ENCODE measurements at regions not wholly inside any gene's neighbourhood (a gene's known extent, or its start where the extent isn't known, plus 50 kb on each side); places are given as distances from the start of the nearest gene placed in this dataset.

- H2AK5ac ChIP-seq (ENCODE audit: low read length, severe bottlenecking), result no peak overlapping the region
- H3K4me1 ChIP-seq (ENCODE audit: control insufficient read depth, insufficient read depth, low read depth, low read length), result no peaks in the 10 kb centered on the region
- no peak overlapping the region for H3K4me2 ChIP-seq (ENCODE audit: low read length, poor library complexity, severe bottlenecking)
Measured at GRCh38 chr6:163992701-163993100, 578.2 kb downstream of the QKI start.

GRCh38 chr6:163992056-163992455 lies 577.5 kb downstream of the QKI start:
- no peak overlapping the region for H2BK120ac ChIP-seq (ENCODE audit: low read depth, low read length)
- no peaks in the 10 kb centered on the region for H3K9me3 ChIP-seq (ENCODE audit: control insufficient read depth, low read length)
- H4K91ac ChIP-seq (ENCODE audit: low read length), result no peak overlapping the region
- H4K8ac ChIP-seq (ENCODE audit: low read length), result no peak overlapping the region
- H3K79me1 ChIP-seq (replicated peaks; ENCODE audit: low read length, poor library complexity, severe bottlenecking), result no peaks in the 10 kb centered on the region
- no peak overlapping the region for H3K23ac ChIP-seq (ENCODE audit: low read length in 2 of 2)
- no peak overlapping the region for H2AK5ac ChIP-seq (ENCODE audit: low read length, severe bottlenecking)
- no peak overlapping the region for H2BK5ac ChIP-seq (ENCODE audit: low read depth, low read length, poor library complexity, severe bottlenecking)
- H3K4me2 ChIP-seq (ENCODE audit: low read length, poor library complexity, severe bottlenecking), result no peak overlapping the region
- no peak overlapping the region for H3K9ac ChIP-seq (ENCODE audit: low read length)
- H3K4me3 ChIP-seq (ENCODE audit: insufficient read depth in 1 of 2, low read depth in 1 of 2, low read length in 2 of 2), result no peak overlapping the region
- H2BK15ac ChIP-seq (ENCODE audit: low read depth, poor library complexity, severe bottlenecking), result no peak overlapping the region
- no peak overlapping the region for H3K14ac ChIP-seq (ENCODE audit: low read length in 2 of 2)
- no peak overlapping the region for H2BK12ac ChIP-seq (ENCODE audit: low read length in 2 of 2)
- DNase-seq, result no peak
- no peaks in the 10 kb centered on the region for H3K36me3 ChIP-seq (ENCODE audit: control insufficient read depth in 1 of 2, insufficient read depth in 2 of 2, low read depth in 1 of 2, low read length in 2 of 2)
- H3K4me1 ChIP-seq (ENCODE audit: control insufficient read depth, insufficient read depth, low read depth, low read length), result no peaks in the 10 kb centered on the region
- no peak overlapping the region for H3K18ac ChIP-seq (ENCODE audit: low read depth in 1 of 2, low read length in 2 of 2)
- H3K4ac ChIP-seq (ENCODE audit: low read depth in 1 of 2, low read length in 2 of 2), result no peak overlapping the region
- H3K27me3 ChIP-seq (ENCODE audit: control insufficient read depth in 1 of 2, insufficient read depth in 1 of 2, low read length in 2 of 2), result no peaks in the 10 kb centered on the region
- no peak overlapping the region for H2AFZ ChIP-seq (ENCODE audit: low read depth, low read length)
- no peak overlapping the region for H3K27ac ChIP-seq (ENCODE audit: low read length, poor library complexity, severe bottlenecking)

More at GRCh38 chr6:163992701-163993100, 578.2 kb downstream of the QKI start:
- no peak overlapping the region for H3K9ac ChIP-seq (ENCODE audit: low read length)
- no peak overlapping the region for H2BK5ac ChIP-seq (ENCODE audit: low read depth, low read length, poor library complexity, severe bottlenecking)
- H3K4me3 ChIP-seq (ENCODE audit: insufficient read depth in 1 of 2, low read depth in 1 of 2, low read length in 2 of 2), result no peak overlapping the region
- H2BK12ac ChIP-seq (ENCODE audit: low read length in 2 of 2), result no peak overlapping the region
- H2BK120ac ChIP-seq (ENCODE audit: low read depth, low read length), result no peak overlapping the region
- H3K14ac ChIP-seq (ENCODE audit: low read length in 2 of 2), result no peak overlapping the region
- no peak overlapping the region for H3K27ac ChIP-seq (ENCODE audit: low read length, poor library complexity, severe bottlenecking)
- H3K23ac ChIP-seq (ENCODE audit: low read length in 2 of 2), result no peak overlapping the region
- H2AFZ ChIP-seq (ENCODE audit: low read depth, low read length), result no peak overlapping the region
- no peak overlapping the region for H3K18ac ChIP-seq (ENCODE audit: low read depth in 1 of 2, low read length in 2 of 2)
- no peak overlapping the region for H4K8ac ChIP-seq (ENCODE audit: low read length)
- 96% methylated on average over 5 of the region's 6 CpGs for WGBS
- H4K91ac ChIP-seq (ENCODE audit: low read length), result no peak overlapping the region
- DNase-seq, result no peak
- no peaks in the 10 kb centered on the region for H3K36me3 ChIP-seq (ENCODE audit: control insufficient read depth in 1 of 2, insufficient read depth in 2 of 2, low read depth in 1 of 2, low read length in 2 of 2)
- no peaks in the 10 kb centered on the region for H3K79me1 ChIP-seq (replicated peaks; ENCODE audit: low read length, poor library complexity, severe bottlenecking)
- no peaks in the 10 kb centered on the region for H3K9me3 ChIP-seq (ENCODE audit: control insufficient read depth, low read length)
- no peak overlapping the region for H2BK15ac ChIP-seq (ENCODE audit: low read depth, poor library complexity, severe bottlenecking)
- no peak overlapping the region for H3K4ac ChIP-seq (ENCODE audit: low read depth in 1 of 2, low read length in 2 of 2)
- no peaks in the 10 kb centered on the region for H3K27me3 ChIP-seq (ENCODE audit: control insufficient read depth in 1 of 2, insufficient read depth in 1 of 2, low read length in 2 of 2)

GRCh38 chr6:163991321-163991720 lies 576.8 kb downstream of the QKI start:
- Histone ChIP-seq H3K27ac (ENCODE audit: low read length, poor library complexity, severe bottlenecking) (no peak overlapping the region), H3K18ac (ENCODE audit: low read depth in 1 of 2, low read length in 2 of 2) (no peak overlapping the region), H4K91ac (ENCODE audit: low read length) (no peak overlapping the region), H2BK12ac (ENCODE audit: low read length in 2 of 2) (no peak overlapping the region), H3K9me3 (ENCODE audit: control insufficient read depth, low read length) (no peaks in the 10 kb centered on the region), H2AK5ac (ENCODE audit: low read length, severe bottlenecking) (no peak overlapping the region), H3K4me1 (ENCODE audit: control insufficient read depth, insufficient read depth, low read depth, low read length) (peaks cover under 1% of the 10 kb centered on the region), H2BK15ac (ENCODE audit: low read depth, poor library complexity, severe bottlenecking) (no peak overlapping the region), H3K79me1 (replicated peaks; ENCODE audit: low read length, poor library complexity, severe bottlenecking) (no peaks in the 10 kb centered on the region), H3K14ac (ENCODE audit: low read length in 2 of 2) (no peak overlapping the region), H3K27me3 (ENCODE audit: control insufficient read depth in 1 of 2, insufficient read depth in 1 of 2, low read length in 2 of 2) (no peaks in the 10 kb centered on the region), H3K4ac (ENCODE audit: low read depth in 1 of 2, low read length in 2 of 2) (no peak overlapping the region), H2BK5ac (ENCODE audit: low read depth, low read length, poor library complexity, severe bottlenecking) (no peak overlapping the region), H3K36me3 (ENCODE audit: control insufficient read depth in 1 of 2, insufficient read depth in 2 of 2, low read depth in 1 of 2, low read length in 2 of 2) (no peaks in the 10 kb centered on the region), H3K4me2 (ENCODE audit: low read length, poor library complexity, severe bottlenecking) (no peak overlapping the region), H4K8ac (ENCODE audit: low read length) (no peak overlapping the region), H2BK120ac (ENCODE audit: low read depth, low read length) (no peak overlapping the region), H3K4me3 (ENCODE audit: insufficient read depth in 1 of 2, low read depth in 1 of 2, low read length in 2 of 2) (no peak overlapping the region), H3K9ac (ENCODE audit: low read length) (no peak overlapping the region), H3K23ac (ENCODE audit: low read length in 2 of 2) (no peak overlapping the region), H2AFZ (ENCODE audit: low read depth, low read length) (no peak overlapping the region)
- DNase-seq, result no peak
- WGBS, result 78% methylated on average over 3 of the region's 4 CpGs

- WGBS, result 57% methylated on average over 5 of the region's 5 CpGs
Measured at GRCh38 chr6:163986313-163986712, 571.8 kb downstream of the QKI start.

More at GRCh38 chr6:163986313-163986712, 571.8 kb downstream of the QKI start:
- Histone ChIP-seq H4K8ac (ENCODE audit: low read length) (no peak overlapping the region), H3K79me1 (replicated peaks; ENCODE audit: low read length, poor library complexity, severe bottlenecking) (no peaks in the 10 kb centered on the region), H3K27me3 (ENCODE audit: control insufficient read depth in 1 of 2, insufficient read depth in 1 of 2, low read length in 2 of 2) (no peaks in the 10 kb centered on the region), H3K4me3 (ENCODE audit: insufficient read depth in 1 of 2, low read depth in 1 of 2, low read length in 2 of 2) (no peak overlapping the region), H3K27ac (ENCODE audit: low read length, poor library complexity, severe bottlenecking) (no peak overlapping the region), H2BK15ac (ENCODE audit: low read depth, poor library complexity, severe bottlenecking) (no peak overlapping the region), H3K23ac (ENCODE audit: low read length in 2 of 2) (no peak overlapping the region), H3K4me1 (ENCODE audit: control insufficient read depth, insufficient read depth, low read depth, low read length) (peaks cover 9% of the 10 kb centered on the region), H3K9me3 (ENCODE audit: control insufficient read depth, low read length) (no peaks in the 10 kb centered on the region), H2AK5ac (ENCODE audit: low read length, severe bottlenecking) (no peak overlapping the region), H3K36me3 (ENCODE audit: control insufficient read depth in 1 of 2, insufficient read depth in 2 of 2, low read depth in 1 of 2, low read length in 2 of 2) (no peaks in the 10 kb centered on the region), H2BK120ac (ENCODE audit: low read depth, low read length) (no peak overlapping the region), H3K4ac (ENCODE audit: low read depth in 1 of 2, low read length in 2 of 2) (no peak overlapping the region), H2BK12ac (ENCODE audit: low read length in 2 of 2) (no peak overlapping the region), H3K14ac (ENCODE audit: low read length in 2 of 2) (no peak overlapping the region), H3K4me2 (ENCODE audit: low read length, poor library complexity, severe bottlenecking) (no peak overlapping the region), H3K18ac (ENCODE audit: low read depth in 1 of 2, low read length in 2 of 2) (peak overlapping the region in 1 of 2 experiments; percentile 3), H4K91ac (ENCODE audit: low read length) (peak overlapping the region; percentile 43), H2AFZ (ENCODE audit: low read depth, low read length) (no peak overlapping the region), H2BK5ac (ENCODE audit: low read depth, low read length, poor library complexity, severe bottlenecking) (no peak overlapping the region), H3K9ac (ENCODE audit: low read length) (no peak overlapping the region)
- peak; percentile 60 for DNase-seq
